Activated CD8-positive, alpha-beta memory T cell treated with anti-CD3 and anti-CD28 coated beads for 48 hours (primary cell): ENCODE measurements at regions not wholly inside any gene's neighbourhood (a gene's known extent, or its start where the extent isn't known, plus 50 kb on each side); places are given as distances from the start of the nearest gene placed in this dataset.
"Not testable (repeated sequence)": the region's sequence is repeated elsewhere in the genome, so short reads cannot be mapped to it uniquely, and the experiment has no call there.

Experiments
- DNase-seq, 3 experiments: peaks; one replicate each; pipeline ENCODE4 v3.0.0-alpha.2; 2020; ENCODE audit warnings: low read depth in 2 of 3, low spot score in 2 of 3

- DNase-seq: no peak
Measured at GRCh38 chr4:131137196-131137595, 2011.9 kb upstream of the PCDH10 start.

- no peak for DNase-seq
Measured at GRCh38 chr4:131159261-131159660, 1989.8 kb upstream of the PCDH10 start.

- no peak for DNase-seq
Measured at GRCh38 chr4:131192318-131192717, 1956.8 kb upstream of the PCDH10 start.

- DNase-seq: no peak
Measured at GRCh38 chr4:131207589-131207988, 1941.5 kb upstream of the PCDH10 start.

GRCh38 chr4:131248314-131248713, 1900.8 kb upstream of the PCDH10 start:
- DNase-seq: no peak

GRCh38 chr4:131251321-131251720, 1897.8 kb upstream of the PCDH10 start:
- DNase-seq: no peak

GRCh38 chr4:131257241-131257640, 1891.9 kb upstream of the PCDH10 start:
- no peak for DNase-seq

- no peak for DNase-seq
Measured at GRCh38 chr4:131258361-131258760, 1890.7 kb upstream of the PCDH10 start.

- DNase-seq: no peak
Measured at GRCh38 chr4:131288441-131288840, 1860.7 kb upstream of the PCDH10 start.

GRCh38 chr4:131296192-131296591, 1852.9 kb upstream of the PCDH10 start:
- DNase-seq: no peak

GRCh38 chr4:131302108-131302507, 1847.0 kb upstream of the PCDH10 start:
- DNase-seq: no peak

GRCh38 chr4:131304686-131305085, 1844.4 kb upstream of the PCDH10 start:
- no peak for DNase-seq

- no peak for DNase-seq
Measured at GRCh38 chr4:131309628-131310027, 1839.5 kb upstream of the PCDH10 start.

- DNase-seq: no peak
Measured at GRCh38 chr4:131316086-131316485, 1833.0 kb upstream of the PCDH10 start.

GRCh38 chr4:131337936-131338335, 1811.2 kb upstream of the PCDH10 start:
- no peak for DNase-seq

GRCh38 chr4:131339137-131339536, 1810.0 kb upstream of the PCDH10 start:
- no peak for DNase-seq

- no peak for DNase-seq
Measured at GRCh38 chr4:131344761-131345160, 1804.3 kb upstream of the PCDH10 start.

- no peak for DNase-seq
Measured at GRCh38 chr4:131347816-131348215, 1801.3 kb upstream of the PCDH10 start.

- DNase-seq: no peak
Measured at GRCh38 chr4:131348263-131348662, 1800.8 kb upstream of the PCDH10 start.

GRCh38 chr4:131352371-131352770, 1796.7 kb upstream of the PCDH10 start:
- not testable (repeated sequence) for DNase-seq

- DNase-seq: no peak
Measured at GRCh38 chr4:131366714-131367113, 1782.4 kb upstream of the PCDH10 start.

- DNase-seq: no peak
Measured at GRCh38 chr4:131367441-131367840, 1781.7 kb upstream of the PCDH10 start.

GRCh38 chr4:131370846-131371245, 1778.2 kb upstream of the PCDH10 start:
- DNase-seq: no peak

GRCh38 chr4:131381055-131381454, 1768.0 kb upstream of the PCDH10 start:
- no peak for DNase-seq
